Loucy (cell line): ENCODE measurements at regions not wholly inside any gene's neighbourhood (a gene's known extent, or its start where the extent isn't known, plus 50 kb on each side); places are given as distances from the start of the nearest gene placed in this dataset.

ENCODE experiments used
- H2AFZ ChIP-seq: fragments of 200-600 bp; sonication (generic); 2 replicates; pipeline ENCODE4 v1.6.0; 2016; ENCODE audit warnings: antibody characterized with exemption, mild to moderate bottlenecking, low read length, moderate library complexity
- H3F3A ChIP-seq: fragments of 200-600 bp; 2 replicates; pipeline ENCODE4 v1.6.0; 2016; ENCODE audit warnings: antibody characterized with exemption, low read depth, mild to moderate bottlenecking
- H3K27me3 ChIP-seq: fragments of 200-600 bp; sonication (generic); 2 replicates; pipeline ENCODE4 v1.6.1; 2014; ENCODE audit warnings: low read length, mild to moderate bottlenecking; ENCODE audit not compliant: insufficient read depth, poor library complexity, severe bottlenecking
- H3K36me3 ChIP-seq: fragments of 200-600 bp; sonication (generic); 2 replicates; pipeline ENCODE4 v1.6.1; 2016; ENCODE audit warnings: low read length; ENCODE audit not compliant: insufficient read depth
- H3K4me1 ChIP-seq: fragments of 200-600 bp; sonication (generic); 2 replicates; pipeline ENCODE4 v1.5.1; 2014; ENCODE audit warnings: low read length, mild to moderate bottlenecking; ENCODE audit not compliant: insufficient read depth, poor library complexity, severe bottlenecking
- H3K4me2 ChIP-seq: fragments of 200-600 bp; sonication (generic); 2 replicates; pipeline ENCODE4 v1.6.0; 2014; ENCODE audit warnings: antibody characterized with exemption, low read length, low read depth, mild to moderate bottlenecking; ENCODE audit not compliant: poor library complexity, severe bottlenecking
- H3K4me3 ChIP-seq: fragments of 200-600 bp; sonication (generic); 2 replicates; pipeline ENCODE4 v1.5.1; 2014; ENCODE audit warnings: low read length, mild to moderate bottlenecking, mixed read lengths; ENCODE audit not compliant: poor library complexity, severe bottlenecking
- H3K79me2 ChIP-seq: fragments of 200-600 bp; sonication (generic); 2 replicates; pipeline ENCODE4 v1.6.1; 2014; ENCODE audit warnings: low read length; ENCODE audit not compliant: insufficient read depth
- H3K9ac ChIP-seq: fragments of 200-600 bp; sonication (generic); 2 replicates; pipeline ENCODE4 v1.6.0; 2014; ENCODE audit warnings: mild to moderate bottlenecking, low read depth, low read length, moderate library complexity; ENCODE audit not compliant: poor library complexity, severe bottlenecking
- H3K9me2 ChIP-seq: fragments of 200-600 bp; sonication (generic); replicated peaks from 2 replicates; pipeline ENCODE4 v1.6.1; 2016; ENCODE audit warnings: low read depth, low read length, mixed read lengths
- H3K9me3 ChIP-seq: fragments of 200-600 bp; sonication (generic); 2 replicates; pipeline ENCODE4 v1.6.1; 2014; ENCODE audit warnings: mild to moderate bottlenecking, antibody characterized with exemption, low read length, low read depth; ENCODE audit not compliant: insufficient read depth
- H4K20me1 ChIP-seq: fragments of 200-600 bp; sonication (generic); 2 replicates; pipeline ENCODE4 v1.6.0; 2014; ENCODE audit warnings: antibody characterized with exemption, low read length, mild to moderate bottlenecking; ENCODE audit not compliant: insufficient read depth, poor library complexity, severe bottlenecking
- CTCF ChIP-seq: fragments of 200-600 bp; sonication (generic); conservative IDR thresholded peaks from 2 replicates; pipeline ENCODE4 v1.5.1; 2014; ENCODE audit warnings: mild to moderate bottlenecking, antibody characterized with exemption, low read length
- EZH2phosphoT487 ChIP-seq: fragments of 200-600 bp; IDR thresholded peaks from 2 replicates; pipeline ENCODE4 v1.6.1; 2018; ENCODE audit warnings: antibody characterized with exemption, mild to moderate bottlenecking, moderate library complexity, borderline replicate concordance

- Histone ChIP-seq H3K9me3 (no peaks in the 10 kb centered on the region), H3K4me1 (no peaks in the 10 kb centered on the region), H3K36me3 (no peaks in the 10 kb centered on the region), H3K9ac (no peak overlapping the region), H3K27me3 (no peaks in the 10 kb centered on the region), H4K20me1 (no peaks in the 10 kb centered on the region), H3K79me2 (no peaks in the 10 kb centered on the region), H3K9me2 (no peaks in the 10 kb centered on the region), H3F3A (no peaks in the 10 kb centered on the region), H2AFZ (no peak overlapping the region), H3K4me3 (no peak overlapping the region), H3K4me2 (no peak overlapping the region)
- TF ChIP-seq CTCF = no peak
- no peak for TF ChIP-seq EZH2phosphoT487
Observed at GRCh38 chr18:55654986-55655385, 67.0 kb upstream of the TCF4 start.

- Histone ChIP-seq H3K4me3 (no peak overlapping the region), H2AFZ (no peak overlapping the region), H4K20me1 (no peaks in the 10 kb centered on the region)
Observed at GRCh38 chr18:55651236-55651635, 63.2 kb upstream of the TCF4 start.

GRCh38 chr18:55650363-55650870 is 62.4 kb upstream of the TCF4 start:
- H3K4me2 ChIP-seq = no peak overlapping the region
- TF ChIP-seq EZH2phosphoT487 (no peak), CTCF (no peak)
- no peak overlapping the region for H3K9ac ChIP-seq

More at GRCh38 chr18:55651236-55651635, 63.2 kb upstream of the TCF4 start:
- no peaks in the 10 kb centered on the region for H3F3A ChIP-seq
- H3K4me2 ChIP-seq = no peak overlapping the region
- no peaks in the 10 kb centered on the region for H3K9me2 ChIP-seq
- H3K27me3 ChIP-seq = no peaks in the 10 kb centered on the region
- no peaks in the 10 kb centered on the region for H3K79me2 ChIP-seq
- H3K36me3 ChIP-seq = no peaks in the 10 kb centered on the region
- TF ChIP-seq CTCF = no peak
- no peak for TF ChIP-seq EZH2phosphoT487
- H3K9ac ChIP-seq = no peak overlapping the region
- H3K9me3 ChIP-seq = no peaks in the 10 kb centered on the region
- no peaks in the 10 kb centered on the region for H3K4me1 ChIP-seq

More at GRCh38 chr18:55650363-55650870, 62.4 kb upstream of the TCF4 start:
- no peaks in the 10 kb centered on the region for H3K9me3 ChIP-seq
- H3K27me3 ChIP-seq = no peaks in the 10 kb centered on the region
- peak overlapping the region; percentile 46; the same call in 1 of the 2 replicates for H2AFZ ChIP-seq
- H3K79me2 ChIP-seq = no peaks in the 10 kb centered on the region
- H3K9me2 ChIP-seq = no peaks in the 10 kb centered on the region
- no peaks in the 10 kb centered on the region for H3K4me1 ChIP-seq
- H4K20me1 ChIP-seq = no peaks in the 10 kb centered on the region
- H3K36me3 ChIP-seq = no peaks in the 10 kb centered on the region
- no peak overlapping the region for H3K4me3 ChIP-seq
- H3F3A ChIP-seq = no peaks in the 10 kb centered on the region
